Hepatocyte (in vitro differentiated cells): ENCODE measurements at regions not wholly inside any gene's neighbourhood (a gene's known extent, or its start where the extent isn't known, plus 50 kb on each side); places are given as distances from the start of the nearest gene placed in this dataset.

Experiments
- CTCF ChIP-seq: fragments of 200-600 bp; sonication (generic); IDR thresholded peaks from 2 replicates; pipeline ENCODE4 v1.5.1; 2016; ENCODE audit warnings: antibody characterized with exemption, mild to moderate bottlenecking; ENCODE audit not compliant: poor library complexity
- EZH2 ChIP-seq: fragments of 200-600 bp; sonication (generic); IDR thresholded peaks from 2 replicates; pipeline ENCODE4 v1.6.1; 2016; ENCODE audit warnings: antibody characterized with exemption, mild to moderate bottlenecking, borderline replicate concordance
- EZH2phosphoT487 ChIP-seq: fragments of 200-600 bp; sonication (generic); IDR thresholded peaks from one replicate; pipeline ENCODE4 v1.6.1; 2018; ENCODE audit warnings: antibody characterized with exemption, mild to moderate bottlenecking, low read depth, moderate library complexity; ENCODE audit not compliant: unreplicated experiment, severe bottlenecking

- TF ChIP-seq CTCF (no peak), EZH2 (no peak), EZH2phosphoT487 (no peak)
Observed at GRCh38 chr4:146110871-146111485, 64.5 kb upstream of the LSM6 start.
